HG03108 (cell line): ENCODE measurements at regions not wholly inside any gene's neighbourhood (a gene's known extent, or its start where the extent isn't known, plus 50 kb on each side); places are given as distances from the start of the nearest gene placed in this dataset.
"Not testable (repeated sequence)": the region's sequence is repeated elsewhere in the genome, so short reads cannot be mapped to it uniquely, and the experiment has no call there.

Experiments used
- ATAC-seq: cut with Tn5 transposase; IDR thresholded peaks from one replicate; pipeline ENCODE4 v1.9.1; 2021; ENCODE audit warnings: moderate library complexity; ENCODE audit not compliant: unreplicated experiment

DNA sequence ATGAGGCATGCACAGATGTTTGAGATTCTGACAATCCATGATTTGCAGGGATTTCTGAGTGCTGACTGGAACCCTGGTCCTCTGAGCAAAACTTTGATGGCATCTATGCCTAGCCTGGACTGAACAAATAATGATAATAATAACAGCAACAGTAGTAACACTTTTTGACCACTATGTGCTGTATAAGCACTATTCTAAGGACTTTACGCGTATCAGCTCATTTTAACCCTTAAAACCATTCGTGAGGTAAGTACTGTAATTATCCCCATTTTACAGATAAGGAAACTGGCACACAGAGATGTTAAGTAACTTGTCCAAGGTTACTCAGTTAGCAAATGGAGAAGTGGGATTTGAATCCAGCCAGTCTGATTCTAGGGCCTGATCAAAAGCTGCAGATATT is 168.4 kb downstream of the C11orf91 start:
- no peak for ATAC-seq

DNA sequence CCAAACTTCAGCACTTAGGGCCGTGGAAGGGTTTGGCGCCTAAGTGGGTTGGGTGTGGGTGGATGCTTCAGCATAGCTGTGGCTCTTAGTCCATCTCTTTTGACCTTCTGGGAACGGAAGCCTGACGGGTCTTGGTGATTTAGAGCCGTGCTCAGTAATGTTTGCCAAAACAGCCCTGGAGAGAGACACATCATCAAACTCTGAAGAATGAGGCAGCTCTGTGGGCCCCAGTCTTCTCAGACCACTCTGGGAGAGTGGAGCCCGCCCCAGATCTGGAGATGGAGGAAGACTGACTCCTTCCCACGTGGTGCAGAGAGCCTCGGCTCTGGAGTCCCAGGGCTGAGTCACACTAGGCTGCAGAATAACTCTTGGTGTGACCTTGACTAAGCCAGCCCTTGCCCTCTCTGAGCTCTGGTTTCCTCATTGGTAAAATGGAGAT is 168.9 kb downstream of the C11orf91 start:
- ATAC-seq, result no peak

DNA sequence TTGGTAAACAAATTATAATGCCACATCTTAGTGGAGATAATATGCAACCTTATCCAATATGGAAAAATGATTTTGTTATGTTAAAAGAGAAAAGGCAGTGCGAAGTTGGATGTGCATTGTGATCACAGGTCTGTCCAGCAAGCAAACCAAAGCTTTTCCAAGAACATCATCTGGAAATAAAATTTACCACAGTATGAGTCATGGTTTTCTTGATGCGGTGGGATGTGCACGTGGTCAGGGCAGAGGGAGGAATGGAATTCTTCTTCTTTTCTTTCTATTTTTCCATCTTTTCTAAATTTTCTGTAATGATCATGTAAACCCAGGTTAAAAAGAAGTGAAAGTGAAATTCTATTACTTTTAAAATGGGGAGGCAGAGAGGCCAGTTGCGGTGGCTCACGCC is 169.8 kb downstream of the C11orf91 start:
- no peak for ATAC-seq

DNA sequence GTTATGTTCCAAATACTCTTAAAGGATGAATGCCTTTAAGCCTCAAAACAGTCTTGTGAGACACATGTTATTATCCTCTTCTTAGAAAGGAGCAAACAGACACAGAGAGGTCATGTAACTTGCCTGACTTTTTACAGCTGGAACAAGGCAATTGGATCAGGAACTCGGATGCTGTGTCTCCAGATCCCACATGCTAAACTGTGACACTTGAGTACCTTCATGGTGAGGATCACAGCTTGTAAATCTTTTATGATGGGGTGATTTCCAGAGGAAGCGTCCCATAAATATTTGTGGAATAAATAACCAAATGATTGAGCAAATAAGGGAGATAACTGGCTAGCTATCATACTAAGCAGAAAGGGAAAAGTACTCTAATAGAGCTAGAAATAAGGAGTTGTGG is 171.2 kb downstream of the C11orf91 start:
- no peak for ATAC-seq

DNA sequence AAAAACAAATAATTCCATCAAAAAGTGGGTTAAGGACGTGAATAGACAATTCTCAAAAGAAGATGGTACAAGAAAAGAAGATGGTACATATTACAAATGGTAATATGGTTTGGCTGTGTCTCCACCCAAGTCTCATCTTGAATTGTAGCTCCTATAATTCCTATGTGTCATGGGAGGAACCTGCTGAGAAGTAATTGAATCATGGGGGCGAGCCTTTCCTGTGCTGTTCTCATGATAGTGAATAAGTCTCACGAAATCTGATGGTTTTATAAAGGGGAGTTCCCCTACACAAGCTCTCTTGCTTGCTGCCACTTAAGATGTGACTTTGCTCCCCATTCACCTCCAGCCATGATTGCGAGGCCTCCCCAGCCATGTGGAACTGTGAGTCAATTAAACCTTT is 172.9 kb downstream of the C11orf91 start:
- ATAC-seq, result not testable (repeated sequence)

DNA sequence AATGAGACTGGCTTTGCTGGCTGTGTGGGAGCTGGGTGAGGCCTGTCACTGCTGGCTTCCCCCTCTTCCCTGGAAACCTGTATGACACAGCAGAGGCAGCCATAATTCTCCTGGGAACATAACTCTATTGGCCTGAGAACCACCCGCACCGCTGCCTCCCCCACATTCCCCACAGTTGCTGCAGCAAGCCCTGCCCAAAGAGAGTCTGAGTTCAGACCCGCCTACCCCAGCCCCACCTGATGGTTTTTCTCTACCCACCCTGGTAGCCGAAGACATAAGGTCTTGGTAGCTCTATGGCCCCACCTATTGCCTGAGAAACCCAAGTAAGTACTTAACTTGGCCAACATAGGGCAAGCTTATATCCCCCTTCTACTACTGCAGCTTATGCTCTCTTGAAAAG is 174.8 kb downstream of the C11orf91 start:
- ATAC-seq, result no peak

DNA sequence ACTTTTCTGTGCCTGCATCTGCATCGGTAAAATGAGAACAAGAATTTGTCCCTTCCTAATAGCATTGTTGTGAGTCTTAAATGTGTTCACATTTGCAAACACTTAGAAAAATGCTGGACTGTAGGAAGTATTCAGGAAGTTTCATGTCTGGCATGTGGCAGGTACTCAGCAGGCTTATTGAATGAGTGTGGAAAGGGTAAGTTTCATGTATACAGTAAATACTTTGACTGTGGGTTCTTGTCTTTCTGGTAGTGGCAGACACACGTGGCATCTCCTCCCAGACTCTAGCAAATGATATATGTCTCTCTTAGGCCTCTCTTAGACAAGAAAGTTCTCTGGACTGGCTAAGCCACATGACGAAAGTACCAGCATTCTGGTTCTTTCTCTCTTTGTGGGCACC is 179.2 kb downstream of the C11orf91 start:
- no peak for ATAC-seq

DNA sequence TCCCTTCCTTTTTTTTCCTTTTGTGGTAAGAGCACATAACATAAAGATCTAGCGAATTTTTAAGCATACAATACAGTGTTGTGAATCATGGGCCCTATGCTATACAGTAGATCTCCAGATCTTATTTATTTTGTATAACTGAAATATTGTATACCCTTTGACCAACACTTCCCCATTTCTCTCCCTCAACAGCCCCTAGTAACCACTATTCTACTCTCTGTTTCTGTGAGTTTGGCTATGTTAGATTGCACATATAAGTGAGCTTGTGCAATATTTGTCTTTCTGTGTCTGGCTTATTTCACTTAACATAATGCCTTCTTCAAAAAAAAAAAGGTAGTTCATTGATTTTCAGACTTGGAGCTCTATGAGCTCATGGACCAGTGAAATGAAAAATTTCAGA is 180.5 kb downstream of the C11orf91 start:
- no peak for ATAC-seq

DNA sequence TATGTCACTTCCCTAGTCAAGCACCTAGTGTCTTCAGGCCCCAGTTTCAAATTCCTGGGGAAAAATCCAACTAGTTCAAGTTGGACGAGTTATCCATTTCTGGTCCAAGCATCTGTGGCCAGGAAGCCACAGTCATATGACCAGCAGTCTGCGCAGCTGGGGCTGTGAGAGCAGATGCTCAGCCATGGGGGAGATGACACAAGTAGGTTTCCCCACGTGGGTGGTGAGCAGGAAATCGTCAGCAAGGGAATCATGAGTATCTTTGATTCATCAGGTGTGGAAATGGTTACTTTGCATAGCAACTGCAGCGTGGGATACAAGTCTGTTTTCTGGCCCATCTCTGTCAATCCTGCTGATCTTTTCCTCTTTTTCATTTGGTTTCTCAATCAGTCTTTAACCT is 185.3 kb downstream of the C11orf91 start:
- ATAC-seq, result no peak

DNA sequence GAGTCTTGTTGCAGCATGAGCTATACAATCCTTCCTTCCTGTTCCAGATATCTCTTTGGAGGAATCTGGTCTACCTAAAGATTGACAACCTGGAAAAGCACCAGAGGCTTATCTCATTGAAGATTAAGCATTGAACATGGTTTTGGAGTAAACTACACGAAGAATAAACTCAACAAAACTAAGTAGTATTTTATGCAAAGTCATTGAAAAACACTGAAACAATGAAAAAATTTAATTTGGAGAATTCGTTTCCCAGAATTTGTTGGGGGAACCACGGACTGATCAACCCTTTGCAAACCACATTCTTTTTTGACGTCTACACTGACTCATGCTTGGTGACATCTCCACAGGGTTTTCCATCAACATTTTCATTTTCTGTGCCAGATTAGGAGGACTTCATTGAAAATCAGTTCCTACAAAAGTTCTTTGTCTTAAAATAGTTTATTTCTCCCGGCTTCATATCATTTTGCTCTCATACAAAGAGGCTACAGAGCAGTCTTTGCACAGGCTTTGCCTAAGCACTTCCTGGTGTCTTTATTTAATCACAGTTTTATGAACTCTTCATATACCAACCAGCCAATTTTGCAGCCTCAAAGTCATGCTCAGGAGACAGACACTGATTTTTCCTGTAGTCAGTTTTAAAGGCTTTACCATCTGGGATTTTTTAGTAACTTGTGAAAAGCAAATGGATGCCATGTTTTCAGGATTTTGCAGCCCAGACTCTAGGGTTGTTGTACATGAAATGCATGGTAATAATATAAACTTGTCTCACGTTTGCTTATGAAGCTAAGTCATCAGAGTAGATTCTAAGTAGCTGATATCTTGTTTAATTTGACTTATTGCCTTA is 186.3 kb downstream of the C11orf91 start:
- no peak for ATAC-seq

DNA sequence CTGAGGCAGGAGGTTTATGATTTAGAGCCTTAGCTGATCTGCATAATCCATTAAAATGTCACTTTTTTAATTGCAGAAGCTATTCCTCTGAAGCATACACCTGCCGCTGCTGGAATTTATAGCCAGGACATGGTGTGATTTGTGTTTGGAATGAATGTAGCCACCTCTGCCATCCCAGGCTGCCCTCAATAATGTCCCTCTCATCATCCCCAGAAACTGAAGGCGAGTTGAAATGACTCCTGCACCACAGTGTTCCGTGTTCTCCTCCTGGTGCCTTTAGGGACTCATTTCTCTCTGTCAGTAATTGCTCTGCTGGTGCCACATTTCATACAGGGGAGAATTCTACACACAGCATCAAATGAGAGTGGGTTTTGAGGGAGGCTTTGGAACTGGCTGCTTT is 191.0 kb downstream of the C11orf91 start:
- ATAC-seq, result no peak

DNA sequence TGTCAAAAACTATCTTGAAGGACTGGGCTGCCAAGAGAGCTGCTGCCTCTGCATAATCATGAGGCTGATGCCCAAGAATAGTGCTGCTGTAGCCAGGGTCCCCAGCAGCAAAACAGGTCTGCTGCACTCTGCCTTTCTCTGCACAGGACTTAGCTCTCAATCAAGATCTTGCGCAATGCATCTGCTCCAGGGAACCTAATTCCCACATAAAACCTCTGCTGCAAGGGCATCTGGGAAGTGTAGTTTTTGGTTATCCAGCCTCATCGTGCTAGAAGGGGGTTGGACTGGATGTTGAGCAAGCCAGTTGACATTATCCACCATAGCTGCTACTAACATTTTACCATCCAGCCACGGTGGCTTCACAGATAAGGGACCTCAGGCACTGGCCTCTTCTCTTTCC is 192.7 kb downstream of the C11orf91 start:
- no peak for ATAC-seq

DNA sequence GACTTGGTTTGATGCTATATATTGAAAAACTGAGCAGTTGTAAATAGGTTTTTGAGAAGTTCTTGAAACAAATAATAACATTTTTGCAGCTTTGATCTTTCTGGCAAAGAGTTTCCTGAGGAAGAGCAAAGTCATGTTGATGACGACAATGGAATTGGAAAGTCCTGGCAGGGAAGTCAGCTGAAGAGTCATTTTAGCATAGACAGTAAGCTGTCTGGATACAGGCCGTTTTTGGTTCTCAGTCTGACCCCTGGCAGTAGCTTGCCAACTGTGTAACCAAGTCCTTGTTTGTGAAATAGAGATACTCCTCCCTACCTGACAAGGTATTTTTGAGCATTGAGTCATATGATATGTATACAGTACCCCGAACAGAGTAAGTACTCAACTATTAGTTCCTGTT is 193.3 kb downstream of the C11orf91 start:
- ATAC-seq, result no peak

DNA sequence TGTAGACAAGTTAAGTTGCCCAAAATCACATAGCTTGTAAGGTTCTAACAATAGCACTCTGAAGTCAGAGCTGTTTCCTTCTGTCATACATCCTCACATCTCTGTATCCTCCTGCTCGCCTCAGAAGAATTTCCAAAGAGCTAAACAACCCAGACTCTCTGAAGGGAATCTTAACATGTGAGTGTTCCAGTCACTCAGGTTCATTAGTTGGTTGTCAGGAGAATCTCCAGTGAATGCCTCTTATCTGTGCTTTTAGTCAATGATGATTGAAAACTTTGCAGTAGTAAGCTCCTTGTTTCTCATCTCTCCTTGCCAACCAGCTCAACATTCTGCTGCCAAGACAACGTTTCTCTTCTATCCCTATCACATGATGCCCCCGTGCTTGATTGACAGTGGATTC is 195.5 kb downstream of the C11orf91 start:
- ATAC-seq, result no peak

DNA sequence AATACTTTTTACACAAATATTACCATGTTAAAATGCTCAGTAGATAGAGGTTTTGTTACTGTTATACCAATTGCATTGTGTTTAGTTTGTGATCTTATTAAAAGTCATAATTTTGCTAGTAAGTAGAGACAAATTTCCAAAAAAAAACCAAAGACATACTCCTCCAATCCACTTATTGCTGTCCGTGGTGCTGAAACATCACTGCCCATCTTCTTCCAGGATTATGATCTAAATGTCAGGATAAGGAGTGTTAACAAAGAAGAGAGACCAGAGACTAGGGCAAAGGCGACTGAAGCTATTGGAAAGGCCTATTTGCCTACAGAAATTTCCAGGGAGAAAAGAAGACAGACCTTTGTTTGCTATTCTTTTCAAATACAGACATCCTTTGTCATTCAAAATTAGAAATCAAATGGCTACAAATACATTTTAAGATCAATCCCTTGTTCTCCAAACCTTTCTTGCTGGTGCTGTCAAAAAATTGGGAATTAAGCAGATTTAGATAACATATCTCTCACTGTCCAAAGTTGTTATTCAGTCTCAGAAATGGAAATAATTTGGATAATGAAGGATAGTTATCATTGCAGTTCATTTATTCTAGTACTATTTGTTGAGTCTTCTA is 199.7 kb downstream of the C11orf91 start:
- ATAC-seq, result no peak

DNA sequence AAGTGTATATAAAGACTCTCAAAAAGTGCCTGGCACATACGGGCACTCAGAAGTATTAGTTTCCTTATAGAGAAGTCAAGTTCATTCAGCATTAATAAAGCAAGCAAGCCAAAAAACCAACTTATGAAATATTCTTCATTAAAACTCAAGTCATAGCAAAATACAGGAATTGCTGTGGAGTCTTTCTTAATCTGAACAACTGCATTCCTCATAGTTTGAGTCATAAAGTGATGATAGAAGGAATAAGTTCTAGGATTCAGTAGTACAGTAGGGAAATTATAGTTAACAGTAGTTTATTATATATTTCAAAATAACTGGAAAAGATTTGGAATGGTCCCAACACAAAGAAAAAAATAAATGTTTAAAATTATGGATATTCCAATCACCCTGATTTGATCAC is 200.3 kb downstream of the C11orf91 start:
- no peak for ATAC-seq

DNA sequence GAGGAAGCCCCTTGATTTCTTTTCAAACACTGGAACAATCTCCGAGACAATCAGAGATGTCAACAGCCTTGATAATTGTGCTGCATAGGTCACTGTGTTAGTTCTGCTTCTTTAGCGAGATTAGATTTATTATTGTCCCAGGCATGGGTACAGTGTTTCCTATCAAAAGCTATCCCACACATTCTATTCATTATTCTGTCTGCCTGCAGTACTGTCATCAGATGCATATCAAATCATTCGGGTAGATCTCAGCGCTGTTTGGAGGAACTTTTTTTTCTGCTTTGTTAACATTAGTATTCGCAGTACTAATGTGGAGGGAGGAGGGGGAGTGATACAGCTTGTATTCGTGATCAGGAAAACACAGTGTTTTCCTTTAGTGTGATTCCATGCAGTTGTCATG is 208.0 kb downstream of the C11orf91 start:
- no peak for ATAC-seq

DNA sequence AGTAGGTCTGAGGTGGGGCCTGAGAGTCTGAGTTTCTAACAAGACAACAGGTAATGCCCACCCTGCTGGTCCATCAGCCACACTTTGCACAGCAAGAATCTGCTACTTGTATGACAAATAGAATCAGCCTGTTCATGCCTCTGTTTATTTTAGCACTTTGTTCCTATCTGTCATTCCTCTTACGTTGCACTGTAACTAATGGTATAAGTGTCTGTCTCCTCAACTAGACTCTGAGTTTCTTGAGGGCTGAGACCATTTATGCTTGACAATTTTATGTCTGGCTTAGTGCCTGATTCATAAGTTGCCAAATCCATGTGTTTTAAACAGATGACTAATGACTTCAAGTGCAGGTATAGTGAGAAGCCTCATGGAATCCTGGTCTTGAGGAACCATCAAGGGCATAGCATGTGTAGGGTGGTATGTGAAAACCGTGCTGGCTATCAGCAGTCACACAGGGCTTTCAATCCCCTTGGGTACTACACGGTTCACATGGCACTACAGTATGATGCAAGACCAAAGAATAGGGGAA is 209.7 kb downstream of the C11orf91 start:
- ATAC-seq, result no peak

DNA sequence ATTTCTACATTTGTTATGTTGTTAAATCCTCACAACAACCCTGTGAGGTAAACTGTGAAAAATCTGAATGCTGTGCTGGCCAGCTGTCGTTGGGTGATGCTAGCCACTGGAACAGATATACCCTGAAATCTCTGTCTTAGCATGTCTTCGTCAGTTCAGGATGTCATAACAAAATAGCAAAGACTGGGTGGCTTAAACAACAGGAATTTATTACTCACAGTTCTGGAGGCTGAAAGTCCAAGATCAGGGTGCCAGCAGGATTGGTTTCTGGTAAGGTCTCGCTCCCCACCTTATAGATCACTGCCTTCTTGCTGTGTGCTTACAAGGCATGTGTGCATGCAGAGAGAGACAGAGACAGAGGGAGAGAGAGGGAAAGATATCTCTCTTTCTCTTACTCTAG is 211.7 kb downstream of the C11orf91 start:
- ATAC-seq, result no peak

DNA sequence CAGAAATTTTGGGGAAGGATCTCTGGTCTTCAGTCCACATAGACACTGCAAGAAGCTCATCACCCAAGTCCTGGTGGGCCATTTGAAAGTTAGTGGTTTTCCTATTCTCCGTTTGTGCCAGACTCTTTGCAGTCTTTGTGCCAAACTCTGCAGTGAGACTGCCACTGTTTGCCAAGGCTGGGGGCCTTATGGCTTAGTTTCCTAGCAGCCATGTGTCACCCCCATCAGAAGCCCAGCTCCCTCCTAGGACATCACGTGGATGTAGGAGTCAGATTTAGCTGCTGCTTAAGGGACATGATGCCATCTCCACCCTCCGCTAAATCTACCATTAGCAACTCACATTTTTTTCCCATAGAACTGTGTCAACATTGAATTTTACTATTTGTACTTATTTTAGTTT is 220.0 kb downstream of the C11orf91 start:
- no peak for ATAC-seq

DNA sequence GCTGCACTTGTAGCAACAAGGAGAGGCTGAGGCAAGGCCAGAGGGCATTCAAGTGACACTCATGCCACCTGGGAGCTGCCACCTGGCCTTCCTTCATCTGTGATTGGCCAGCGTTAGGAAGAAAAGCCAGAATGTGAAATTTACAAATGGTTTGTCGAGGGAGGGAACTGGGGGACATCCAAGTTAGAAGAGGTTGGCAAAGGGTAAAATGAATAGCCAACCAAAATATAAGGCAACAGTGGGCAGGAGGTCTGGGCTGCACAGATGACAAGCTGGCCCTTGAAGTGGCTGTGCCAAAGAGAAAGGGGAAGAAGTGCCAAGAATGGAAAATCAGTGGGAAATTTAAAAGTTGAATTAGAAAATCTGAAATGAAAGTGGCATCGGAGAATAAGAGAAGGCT is 221.4 kb downstream of the C11orf91 start:
- ATAC-seq, result no peak

DNA sequence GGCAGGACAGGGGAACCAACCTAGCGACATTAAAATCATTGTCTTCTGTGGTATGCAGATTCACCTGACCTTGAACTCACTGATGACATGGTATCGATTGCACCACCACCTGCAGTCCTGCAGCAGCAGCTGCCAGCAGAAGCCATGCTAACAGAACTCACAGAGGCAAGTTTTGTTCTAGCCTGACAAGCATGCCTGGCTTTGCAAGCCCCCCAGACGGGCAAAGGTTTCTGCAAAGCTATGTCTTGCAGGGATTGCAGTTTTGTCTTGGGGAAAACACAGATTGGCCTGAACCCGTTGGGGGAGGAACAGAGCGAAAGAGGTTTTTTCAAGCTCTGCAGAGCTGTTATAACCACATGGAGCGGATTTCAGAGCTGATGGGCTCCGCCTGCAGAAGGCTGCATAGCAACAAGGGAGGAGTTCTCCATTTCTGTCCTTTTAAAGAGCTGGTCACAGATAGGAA is 221.0 kb downstream of the HIPK3 start:
- ATAC-seq, result no peak
